Sigmoid colon (tissue), 6 donors: ENCODE measurements at regions not wholly inside any gene's neighbourhood (a gene's known extent, or its start where the extent isn't known, plus 50 kb on each side); places are given as distances from the start of the nearest gene placed in this dataset.

ENCODE experiments used
- DNase-seq: peaks from one replicate; pipeline ENCODE4 v3.0.0-alpha.2; 2019
- H3K27ac ChIP-seq, 4 donors: fragments of 200-600 bp; sonication (generic); one replicate each; pipeline ENCODE4 v1.5.1; 2016 to 2019; ENCODE audit warnings: mild to moderate bottlenecking in 1 of 4
- H3K27me3 ChIP-seq, 3 donors: fragments of 200-600 bp; sonication (generic); one replicate each; pipeline ENCODE4 v1.5.1; 2019; ENCODE audit warnings: mild to moderate bottlenecking in 1 of 3
- H3K36me3 ChIP-seq, 4 donors: fragments of 200-600 bp; sonication (generic); one replicate each; pipeline ENCODE4 v1.5.1; 2016 to 2019
- H3K4me1 ChIP-seq, 4 donors: fragments of 200-600 bp; sonication (generic); one replicate each; pipeline ENCODE4 v1.5.1; 2017 to 2019
- H3K4me3 ChIP-seq, 4 donors: fragments of 200-600 bp; sonication (generic); one replicate each; pipeline ENCODE4 v1.5.1; 2017 to 2019; ENCODE audit warnings: mild to moderate bottlenecking in 2 of 4, moderate library complexity in 1 of 4
- H3K9me3 ChIP-seq, 4 donors: fragments of 200-600 bp in 3 of 4; sonication (generic) in 3 of 4; one replicate each; pipeline versions ENCODE4 v1.5.1 to v1.6.1; 2013 to 2019
- CTCF ChIP-seq, 4 experiments: fragments of 450-650 bp in 3 of 4; fragments of 200-600 bp in 1 of 4; IDR thresholded peaks; one replicate each; pipeline ENCODE4 v1.5.1; 2016 to 2019; ENCODE audit warnings: antibody characterized with exemption in 4 of 4, mild to moderate bottlenecking in 3 of 4, moderate library complexity in 2 of 4
- EP300 ChIP-seq, 4 donors: sonication (generic); formaldehyde crosslinking; IDR thresholded peaks; one replicate each; pipeline ENCODE4 v1.6.1; 2017; ENCODE audit warnings: antibody characterized with exemption in 4 of 4
- POLR2A ChIP-seq, 2 donors: fragments of 450-650 bp; IDR thresholded peaks; one replicate each; pipeline ENCODE4 v1.6.1; 2016; ENCODE audit warnings: antibody characterized with exemption in 2 of 2, mild to moderate bottlenecking in 2 of 2, moderate library complexity in 2 of 2
- POLR2AphosphoS5 ChIP-seq, 4 donors: sonication (generic); formaldehyde crosslinking; IDR thresholded peaks; one replicate each; pipeline ENCODE4 v1.6.1; 2017; ENCODE audit warnings: antibody characterized with exemption in 4 of 4
- WGBS, 2 donors: extraction: QIAGEN DNeasy Blood & Tissue Kit; methylation state at CpG; one replicate each; pipeline ENCODE4 v1.1.7; 2013; 5-methylcytosine and 5-hydroxymethylcytosine counted together
- intact Hi-C: fragments of 100-400 bp; cut with DNase I; formaldehyde crosslinking; loops from one replicate; pipeline ENCODE4 v1.15.1; 2023
- donor health status: healthy with polysubstance abuse.
- donor health status: healthy.

- intact Hi-C loops = no loop called here
- DNase-seq = no peak
- no peak for TF ChIP-seq EP300 (IDR thresholded peaks at IDR 0.05)
- no peak for TF ChIP-seq POLR2AphosphoS5 (IDR thresholded peaks at IDR 0.05)
- TF ChIP-seq CTCF (IDR thresholded peaks at IDR 0.05) = no peak
- TF ChIP-seq POLR2A (IDR thresholded peaks at IDR 0.05) = no peak
- Histone ChIP-seq H3K9me3 (peaks cover 0 to 3% (median 0%) of the 10 kb centered on the region in 4 donors), H3K36me3 (no peaks in the 10 kb centered on the region), H3K4me3 (no peak overlapping the region), H3K4me1 (no peaks in the 10 kb centered on the region), H3K27ac (no peak overlapping the region), H3K27me3 (no peaks in the 10 kb centered on the region)
- 91 to 93% methylated on average over 2 of the region's 2 CpGs for WGBS, 2 donors
These were observed 86.1 kb upstream of the STX18 start for GRCh38 chr4:4627906-4628305.

GRCh38 chr4:4627111-4627510 lies 85.3 kb upstream of the STX18 start:
- H3K36me3 ChIP-seq = no peaks in the 10 kb centered on the region
- no peak for DNase-seq
- H3K27me3 ChIP-seq = no peaks in the 10 kb centered on the region
- H3K4me1 ChIP-seq = no peaks in the 10 kb centered on the region
- TF ChIP-seq EP300 (IDR thresholded peaks at IDR 0.05) (no peak), POLR2AphosphoS5 (IDR thresholded peaks at IDR 0.05) (no peak), CTCF (IDR thresholded peaks at IDR 0.05) (no peak), POLR2A (IDR thresholded peaks at IDR 0.05) (no peak)
- WGBS, 2 donors = 81 to 85% methylated on average over 4 of the region's 4 CpGs
- no peak overlapping the region for H3K4me3 ChIP-seq
- peaks cover 0 to 3% (median 0%) of the 10 kb centered on the region in 4 donors for H3K9me3 ChIP-seq
- intact Hi-C loops = no loop called here
- H3K27ac ChIP-seq = no peak overlapping the region

GRCh38 chr4:4625488-4625887 lies 83.6 kb upstream of the STX18 start:
- no peak overlapping the region for H3K4me3 ChIP-seq
- H3K27me3 ChIP-seq = no peaks in the 10 kb centered on the region
- TF ChIP-seq POLR2A (IDR thresholded peaks at IDR 0.05) (no peak), POLR2AphosphoS5 (IDR thresholded peaks at IDR 0.05) (no peak), CTCF (IDR thresholded peaks at IDR 0.05) (no peak), EP300 (IDR thresholded peaks at IDR 0.05) (no peak)
- intact Hi-C loops = no loop called here
- H3K36me3 ChIP-seq = no peaks in the 10 kb centered on the region
- H3K4me1 ChIP-seq = no peaks in the 10 kb centered on the region
- no peak overlapping the region for H3K27ac ChIP-seq
- WGBS, 2 donors = 82 to 87% methylated on average over 5 of the region's 5 CpGs
- DNase-seq = no peak
- H3K9me3 ChIP-seq = no peaks in the 10 kb centered on the region

GRCh38 chr4:4624276-4624897 lies 82.5 kb upstream of the STX18 start:
- 83 to 86% methylated on average over 7 of the region's 7 CpGs for WGBS, 2 donors
- no peaks in the 10 kb centered on the region for H3K36me3 ChIP-seq

More at GRCh38 chr4:4624276-4624897, 82.5 kb upstream of the STX18 start:
- TF ChIP-seq EP300 (IDR thresholded peaks at IDR 0.05) (no peak), POLR2A (IDR thresholded peaks at IDR 0.05) (no peak), CTCF (IDR thresholded peaks at IDR 0.05) (no peak)
- intact Hi-C loops = no loop called here
- DNase-seq = no peak
- H3K27ac ChIP-seq = no peak overlapping the region
- H3K27me3 ChIP-seq = no peaks in the 10 kb centered on the region
- H3K4me3 ChIP-seq = no peak overlapping the region
- H3K4me1 ChIP-seq = no peaks in the 10 kb centered on the region
- no peaks in the 10 kb centered on the region for H3K9me3 ChIP-seq
